K562 (cell line): ENCODE measurements at regions not wholly inside any gene's neighbourhood (a gene's known extent, or its start where the extent isn't known, plus 50 kb on each side); places are given as distances from the start of the nearest gene placed in this dataset.

Experiments
- ATAC-seq: fragments of 200-7000 bp; cut with Tn5 transposase; 3 replicates; pipeline ENCODE4 v1.9.1; 2020; ENCODE audit warnings: moderate library complexity
- BruUV-seq: library from RNA; stranded (reverse); fragments of 400-500 nt; replicated peaks from 2 replicates; lab custom pipeline; 2021; lab: Mats Ljungman, UMichigan
- CTCF ChIA-PET: fragments of 300-600 bp; formaldehyde crosslinking; extraction: SDS; loops from one replicate; lab custom pipeline; 2021; ENCODE audit warnings: low intra/inter-chr PET ratio; lab: Yijun Ruan, JAX
- POLR2A ChIA-PET: fragments of 300-600, 350-650 bp; sonication (Branson Sonifier 250); formaldehyde crosslinking; extraction: SDS; loops from one replicate; lab custom pipeline; 2021; ENCODE audit warnings: antibody characterized with exemption, inconsistent platforms; lab: Yijun Ruan, JAX
- DNase-seq, 4 experiments: peaks; one replicate each; pipeline versions ENCODE4 v3.0.0 to v3.0.0-alpha.2; 2011 to 2018; ENCODE audit warnings: low spot score in 3 of 4, mixed read lengths in 3 of 4; ENCODE audit errors: extremely low read depth in 1 of 4
- FAIRE-seq: peaks from 2 replicates; lab custom pipeline; 2011; peaks lifted over from hg19 to GRCh38; lab: Jason Lieb, UNC
- H2AFZ ChIP-seq: 2 replicates; pipeline ENCODE4 v1.6.0; 2011; ENCODE audit warnings: low read depth, low read length, control low read depth, inconsistent platforms
- H3K27ac ChIP-seq: fragments of 200-600 bp; 3 replicates; pipeline ENCODE4 v1.8.0; 2011; ENCODE audit warnings: low read depth, mild to moderate bottlenecking, control low read depth, inconsistent platforms, low read length, moderate library complexity, mixed read lengths; ENCODE audit errors: extremely low read depth
- H3K27me3 ChIP-seq, 2 experiments: fragments of 300-600 bp in 1 of 2; 2 replicates in 1 of 2; 3 replicates in 1 of 2; pipeline versions ENCODE4 v1.6.0 to v1.8.0; 2011; ENCODE audit warnings: inconsistent platforms in 2 of 2, low read length in 2 of 2, mild to moderate bottlenecking in 1 of 2, mixed read lengths in 1 of 2, moderate library complexity in 1 of 2; ENCODE audit not compliant: control insufficient read depth in 2 of 2, insufficient read depth in 2 of 2
- H3K36me3 ChIP-seq: fragments of 300-600 bp; 3 replicates; pipeline ENCODE4 v1.8.0; 2011; ENCODE audit warnings: mild to moderate bottlenecking, low read length, inconsistent platforms; ENCODE audit not compliant: control insufficient read depth, insufficient read depth
- H3K4me1 ChIP-seq, 2 experiments: fragments of 200-600 bp in 1 of 2; replicated peaks in 1 of 2; 2 replicates in 1 of 2; 3 replicates in 1 of 2; pipeline versions ENCODE4 v1.5.1 to v1.8.0; 2011; ENCODE audit warnings: inconsistent platforms in 2 of 2, low read length in 2 of 2, mild to moderate bottlenecking in 1 of 2, mixed read lengths in 1 of 2, moderate library complexity in 1 of 2; ENCODE audit not compliant: control insufficient read depth in 2 of 2, insufficient read depth in 2 of 2
- H3K4me2 ChIP-seq: 2 replicates; pipeline ENCODE4 v1.6.1; 2011; ENCODE audit warnings: low read length, control low read depth, inconsistent platforms, mixed read lengths; ENCODE audit not compliant: insufficient read depth
- H3K4me3 ChIP-seq: fragments of 200-600 bp; sonication (generic), shearing (Covaris generic); 2 replicates; pipeline ENCODE4 v1.5.1; 2016; ENCODE audit warnings: control low read depth, inconsistent platforms
- H3K79me2 ChIP-seq: fragments of 200-600 bp; 3 replicates; pipeline ENCODE4 v1.8.0; 2011; ENCODE audit warnings: low read length, inconsistent platforms; ENCODE audit not compliant: control insufficient read depth, insufficient read depth
- H3K9ac ChIP-seq, 2 experiments: 2 replicates each; pipeline versions ENCODE4 v1.6.0 to v1.6.1; 2011; ENCODE audit warnings: low read depth in 2 of 2, low read length in 2 of 2, control low read depth in 1 of 2, inconsistent platforms in 1 of 2, mild to moderate bottlenecking in 1 of 2, mixed read lengths in 1 of 2; ENCODE audit not compliant: insufficient read depth in 1 of 2
- H3K9me1 ChIP-seq: one replicate; pipeline ENCODE4 v1.6.0; 2011; ENCODE audit warnings: inconsistent platforms, mild to moderate bottlenecking, low read length, moderate library complexity; ENCODE audit not compliant: control insufficient read depth, insufficient read depth
- H3K9me3 ChIP-seq: replicated peaks from 2 replicates; pipeline ENCODE4 v1.5.1; 2011; ENCODE audit warnings: low read depth, low read length, inconsistent platforms; ENCODE audit not compliant: control insufficient read depth, insufficient read depth
- H4K20me1 ChIP-seq: replicated peaks from 2 replicates; pipeline ENCODE4 v1.6.1; 2011; ENCODE audit warnings: low read length, inconsistent platforms, mixed read lengths; ENCODE audit not compliant: control insufficient read depth, insufficient read depth
- ARID1B ChIP-seq: fragments of 450-650 bp; IDR thresholded peaks from 2 replicates; pipeline ENCODE4 v1.6.1; 2016; ENCODE audit warnings: antibody characterized with exemption, mild to moderate bottlenecking, inconsistent platforms
- BRF1 ChIP-seq: IDR thresholded peaks from 3 replicates; pipeline ENCODE4 v1.6.1; 2011; ENCODE audit warnings: borderline replicate concordance, mild to moderate bottlenecking; ENCODE audit not compliant: insufficient read length; ENCODE audit errors: extremely low read depth
- DDX20 ChIP-seq: fragments of 450-650 bp; IDR thresholded peaks from 2 replicates; pipeline ENCODE4 v1.6.1; 2016; ENCODE audit warnings: missing genetic modification characterization, low read depth, mild to moderate bottlenecking, missing compliant biosample characterization, moderate library complexity
- FOXA1 ChIP-seq: fragments of 450-650 bp; IDR thresholded peaks from 2 replicates; pipeline ENCODE4 v1.6.1; 2016; ENCODE audit warnings: mild to moderate bottlenecking, borderline replicate concordance
- HNRNPK ChIP-seq: fragments of 200-400 bp; formaldehyde crosslinking; IDR thresholded peaks from one replicate; pipeline ENCODE4 v1.6.1; 2018; ENCODE audit warnings: mild to moderate bottlenecking, low read depth, low read length; ENCODE audit not compliant: poor library complexity, severe bottlenecking
- KDM5B ChIP-seq: fragments of 200-600 bp; sonication (generic); IDR thresholded peaks from 2 replicates; pipeline ENCODE4 v1.6.1; 2012; ENCODE audit warnings: low read depth, mild to moderate bottlenecking, moderate library complexity, low read length, control low read depth, inconsistent platforms; ENCODE audit not compliant: insufficient replicate concordance
- MTA2 ChIP-seq: fragments of 450-650 bp; IDR thresholded peaks from 2 replicates; pipeline ENCODE4 v1.6.1; 2016; ENCODE audit warnings: low read depth
- NFRKB ChIP-seq: fragments of 450-650 bp; IDR thresholded peaks from 2 replicates; pipeline ENCODE4 v1.6.1; 2016; ENCODE audit warnings: low read depth
- RBM15 ChIP-seq: fragments of 200-400 bp; formaldehyde crosslinking; IDR thresholded peaks from 2 replicates; pipeline ENCODE4 v1.6.1; 2018; ENCODE audit warnings: mild to moderate bottlenecking, low read length, moderate library complexity; ENCODE audit not compliant: insufficient read depth
- RNF2 ChIP-seq: sonication (generic); IDR thresholded peaks from 2 replicates; pipeline ENCODE4 v1.6.1; 2016
- SIRT6 ChIP-seq: IDR thresholded peaks from one replicate; pipeline ENCODE4 v1.6.1; 2012; ENCODE audit warnings: low read depth, mild to moderate bottlenecking, control low read depth, inconsistent platforms, low read length, moderate library complexity
- TCF7 ChIP-seq: sonication (generic); IDR thresholded peaks from 2 replicates; pipeline ENCODE4 v1.6.1; 2016; ENCODE audit warnings: antibody characterized with exemption, borderline replicate concordance
- TFAM ChIP-seq: fragments of 250-450 bp; sonication (Bioruptor Pico); conservative IDR thresholded peaks from 2 replicates; pipeline ENCODE4 v1.5.0; 2021; ENCODE audit warnings: mild to moderate bottlenecking, moderate library complexity
- ZNF146 ChIP-seq: IDR thresholded peaks from one replicate; pipeline ENCODE4 v1.6.1; 2018; ENCODE audit warnings: missing compliant biosample characterization; ENCODE audit not compliant: unreplicated experiment
- ZNF217 ChIP-seq: sonication (generic); formaldehyde crosslinking; IDR thresholded peaks from 2 replicates; pipeline ENCODE4 v1.8.0; 2022; ENCODE audit warnings: mild to moderate bottlenecking, missing genetic modification reagents
- ZNF589 ChIP-seq: fragments of 200-800 bp; sonication (Bioruptor generic); IDR thresholded peaks from 2 replicates; pipeline ENCODE4 v1.6.1; 2016; ENCODE audit warnings: low read depth, missing genetic modification characterization, missing compliant biosample characterization
- ZNF766 ChIP-seq: fragments of 200-800 bp; sonication (Bioruptor generic); conservative IDR thresholded peaks from 2 replicates; pipeline ENCODE4 v1.6.1; 2016; ENCODE audit warnings: missing genetic modification characterization, missing compliant biosample characterization
- WGBS: fragments of 100-300 bp; shearing (Covaris generic); methylation state at CpG from one replicate; pipeline ENCODE4 v1.1.6; 2016; ENCODE audit warnings: low coverage, mixed read lengths; ENCODE audit not compliant: insufficient coverage; ENCODE audit errors: missing lambda C conversion rate; 5-methylcytosine and 5-hydroxymethylcytosine counted together
- in situ Hi-C: fragments of 300-500 bp; cut with MboI; formaldehyde crosslinking; loops from 4 replicates; pipeline ENCODE4 v1.15.0; 2018; ENCODE audit warnings: inconsistent platforms, mixed read lengths
- intact Hi-C: fragments of 100-400 bp; cut with micrococcal nuclease; formaldehyde crosslinking; loops from 2 replicates; pipeline ENCODE4 v1.14.2; 2022

DNA sequence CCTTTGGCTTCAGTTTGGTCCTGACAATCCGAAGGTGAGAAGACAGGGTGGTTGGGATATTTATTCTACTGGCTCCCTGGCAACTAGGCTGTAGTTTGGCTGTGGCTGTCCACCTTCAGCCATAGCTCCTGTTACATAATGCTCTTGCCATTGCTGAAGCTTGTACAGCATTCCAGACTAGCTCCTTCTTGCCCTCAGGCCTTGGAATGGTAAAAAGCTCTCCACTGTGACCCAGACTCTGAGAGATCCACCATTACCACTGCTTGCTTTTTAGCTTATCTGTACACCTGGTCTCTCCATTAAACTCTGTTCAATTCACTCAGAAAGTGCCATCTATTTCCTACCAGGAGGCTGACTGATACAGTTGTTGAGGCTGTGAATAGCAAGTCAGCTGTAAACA is 231.8 kb upstream of the MON1B start:
- no peak for DNase-seq
- WGBS: 0% methylated on average over 1 of the region's 1 CpG
- Histone ChIP-seq H3K4me3 (no peak overlapping the region), H4K20me1 (no peaks in the 10 kb centered on the region), H3K36me3 (no peaks in the 10 kb centered on the region), H2AFZ (no peak overlapping the region), H3K27ac (no peak overlapping the region), H3K27me3 (no peaks in the 10 kb centered on the region)
- POLR2A ChIA-PET: interaction anchor here (0.7 kb wide), 1 partner anchor 42 kb away, joined by 4 read pairs; no protein-coding TSS in a partner anchor
- in situ Hi-C loops: no loop called here
- no peak for TF ChIP-seq HNRNPK
- no peak for TF ChIP-seq DDX20 (tag)
- TF ChIP-seq RNF2: no peak
- no peak for TF ChIP-seq NFRKB
- no peak for TF ChIP-seq RBM15
- TF ChIP-seq TCF7: no peak
- no peak for TF ChIP-seq BRF1
- no peak for TF ChIP-seq ZNF766 (CRISPR knock-in tag)
- no peak for TF ChIP-seq ZNF217 (CRISPR knock-in tag)
- TF ChIP-seq MTA2: no peak
- no peak for TF ChIP-seq KDM5B
- no peak for TF ChIP-seq SIRT6
- TF ChIP-seq ARID1B: no peak
- TF ChIP-seq ZNF146 (CRISPR knock-in tag): no peak
- TF ChIP-seq TFAM: no peak
- no peak for TF ChIP-seq ZNF589 (CRISPR knock-in tag)
- no peak for TF ChIP-seq FOXA1
- TF ChIP-seq, all 486 proteins: peak for 0
- intact Hi-C loops: no loop called here
- Histone ChIP-seq H3K9me3 (no peaks in the 10 kb centered on the region), H3K4me1 (no peaks in the 10 kb centered on the region), H3K4me2 (no peak overlapping the region), H3K79me2 (no peaks in the 10 kb centered on the region), H3K9me1 (no peaks in the 10 kb centered on the region), H3K9ac (no peak overlapping the region)
- CTCF ChIA-PET: no interaction called here
- no peak for ATAC-seq
- no TSS peak for BruUV-seq
- no peak for FAIRE-seq
